ENCODE measurements at regions not wholly inside any gene's neighbourhood (a gene's known extent, or its start where the extent isn't known, plus 50 kb on each side); places are given as distances from the start of the nearest gene placed in this dataset.

DNA sequence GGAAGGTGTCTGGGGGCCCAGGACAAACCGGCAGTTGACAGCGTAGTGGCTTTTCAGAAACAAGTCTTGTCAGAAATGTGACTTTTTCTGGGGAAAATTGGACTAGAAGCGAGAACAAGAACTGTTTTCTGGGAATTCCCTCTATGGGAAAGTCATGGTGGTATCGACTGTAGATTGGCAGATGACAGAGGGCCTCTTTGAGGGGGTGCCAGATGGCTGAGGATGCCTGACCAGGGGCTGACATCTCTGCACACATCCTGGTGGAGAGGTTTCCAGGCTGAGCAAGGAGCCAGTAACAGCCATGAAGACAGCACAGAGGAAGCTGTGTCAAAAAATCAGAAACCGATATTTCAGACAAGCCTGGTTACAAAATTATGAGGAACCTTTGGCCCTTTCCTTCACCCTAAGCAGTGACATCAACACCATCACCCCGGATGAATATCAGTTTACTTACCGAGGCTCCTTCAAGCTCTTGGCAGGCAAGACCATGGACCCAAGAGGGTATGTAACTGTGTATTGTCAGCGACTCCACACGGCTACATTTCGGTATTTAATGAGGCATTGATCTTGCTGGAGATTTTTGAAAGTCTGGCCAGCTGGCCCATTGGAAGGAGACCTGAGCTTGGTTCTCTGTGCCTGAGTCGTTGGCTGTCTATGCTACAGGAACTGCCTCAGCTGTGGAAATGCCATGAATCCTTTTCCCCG is 1525.3 kb upstream of the TMEM132C start:
- H3K36me3 Mint-ChIP-seq (ENCODE audit: unreplicated experiment): no peaks in the 10 kb centered on the region
- H3K9me3 Mint-ChIP-seq (ENCODE audit: unreplicated experiment): peaks cover 14% of the 10 kb centered on the region
- no peak overlapping the region for H3K4me3 Mint-ChIP-seq (ENCODE audit: unreplicated experiment)
- no peak overlapping the region for H3K27ac Mint-ChIP-seq (ENCODE audit: unreplicated experiment)
- TF ChIP-seq, protein P1, sequence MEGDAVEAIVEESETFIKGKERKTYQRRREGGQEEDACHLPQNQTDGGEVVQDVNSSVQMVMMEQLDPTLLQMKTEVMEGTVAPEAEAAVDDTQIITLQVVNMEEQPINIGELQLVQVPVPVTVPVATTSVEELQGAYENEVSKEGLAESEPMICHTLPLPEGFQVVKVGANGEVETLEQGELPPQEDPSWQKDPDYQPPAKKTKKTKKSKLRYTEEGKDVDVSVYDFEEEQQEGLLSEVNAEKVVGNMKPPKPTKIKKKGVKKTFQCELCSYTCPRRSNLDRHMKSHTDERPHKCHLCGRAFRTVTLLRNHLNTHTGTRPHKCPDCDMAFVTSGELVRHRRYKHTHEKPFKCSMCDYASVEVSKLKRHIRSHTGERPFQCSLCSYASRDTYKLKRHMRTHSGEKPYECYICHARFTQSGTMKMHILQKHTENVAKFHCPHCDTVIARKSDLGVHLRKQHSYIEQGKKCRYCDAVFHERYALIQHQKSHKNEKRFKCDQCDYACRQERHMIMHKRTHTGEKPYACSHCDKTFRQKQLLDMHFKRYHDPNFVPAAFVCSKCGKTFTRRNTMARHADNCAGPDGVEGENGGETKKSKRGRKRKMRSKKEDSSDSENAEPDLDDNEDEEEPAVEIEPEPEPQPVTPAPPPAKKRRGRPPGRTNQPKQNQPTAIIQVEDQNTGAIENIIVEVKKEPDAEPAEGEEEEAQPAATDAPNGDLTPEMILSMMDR (IDR thresholded peaks at IDR 0.05): no peak
- DNase-seq (ENCODE audit: extremely low spot score, unreplicated experiment): no peak
- no peaks in the 10 kb centered on the region for H3K4me1 Mint-ChIP-seq (ENCODE audit: unreplicated experiment)
- no peaks in the 10 kb centered on the region for H3K27me3 Mint-ChIP-seq (ENCODE audit: unreplicated experiment)

DNA sequence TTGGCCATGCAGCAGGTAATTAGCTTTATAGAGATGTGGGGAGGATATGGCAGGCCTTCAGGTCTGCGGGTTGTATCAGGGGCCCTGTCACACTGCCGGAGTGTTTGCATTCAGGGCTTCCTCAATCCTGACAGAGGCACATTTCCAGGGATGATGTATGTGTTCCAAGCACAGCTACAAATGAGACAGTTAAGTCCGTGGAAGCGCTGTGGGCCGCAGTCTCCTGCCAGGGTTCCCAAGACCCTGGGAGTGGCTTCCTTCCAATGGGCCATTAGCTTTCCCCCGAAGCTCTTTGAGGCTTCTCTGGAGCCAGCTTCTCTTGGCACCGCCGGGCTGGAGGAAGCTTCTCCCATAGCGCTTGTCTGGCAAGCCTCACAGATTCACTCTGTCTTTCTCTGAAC is 1524.7 kb upstream of the TMEM132C start:
- TF ChIP-seq, protein P1 (IDR thresholded peaks at IDR 0.05): no peak
- Mint-ChIP-seq H3K4me1 (ENCODE audit: unreplicated experiment) (no peaks in the 10 kb centered on the region), H3K9me3 (ENCODE audit: unreplicated experiment) (peaks cover 14% of the 10 kb centered on the region), H3K27ac (ENCODE audit: unreplicated experiment) (no peak overlapping the region), H3K36me3 (ENCODE audit: unreplicated experiment) (no peaks in the 10 kb centered on the region), H3K27me3 (ENCODE audit: unreplicated experiment) (no peaks in the 10 kb centered on the region), H3K4me3 (ENCODE audit: unreplicated experiment) (no peak overlapping the region)
- DNase-seq (ENCODE audit: extremely low spot score, unreplicated experiment): no peak

DNA sequence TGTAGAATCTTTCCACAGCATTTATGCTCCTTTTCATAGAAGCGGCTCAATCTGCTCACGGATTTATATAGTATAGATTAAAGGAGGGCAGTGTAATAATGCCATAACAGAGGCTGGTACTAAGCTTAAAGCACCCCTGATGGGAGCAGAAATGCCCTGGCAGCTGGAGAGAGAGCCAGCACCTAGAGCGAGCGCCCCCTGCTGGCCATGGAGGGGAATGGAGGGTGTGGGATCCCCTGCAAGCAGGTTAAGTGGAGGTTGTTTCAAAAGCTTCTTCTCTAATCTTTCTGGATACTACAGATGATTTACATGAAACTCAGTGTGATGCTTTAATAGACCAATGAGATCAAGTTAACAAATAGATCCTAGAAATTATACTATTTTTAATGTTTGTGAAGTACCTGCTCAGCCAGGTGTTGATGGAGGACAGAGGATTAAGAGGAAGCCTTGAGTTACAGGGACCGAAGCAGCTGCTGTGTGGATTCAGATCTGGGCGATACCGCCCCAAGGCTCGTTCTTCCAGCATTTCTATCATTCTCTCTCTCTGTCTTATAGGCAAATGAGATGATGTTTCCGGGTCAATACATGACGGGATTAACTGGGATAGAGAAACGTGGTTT is 1519.3 kb upstream of the TMEM132C start:
- H3K9me3 Mint-ChIP-seq (ENCODE audit: unreplicated experiment): peaks cover 28% of the 10 kb centered on the region
- H3K36me3 Mint-ChIP-seq (ENCODE audit: unreplicated experiment): no peaks in the 10 kb centered on the region
- H3K27ac Mint-ChIP-seq (ENCODE audit: unreplicated experiment): no peak overlapping the region
- TF ChIP-seq, protein P1 (IDR thresholded peaks at IDR 0.05): peak; percentile 53
- no peak for DNase-seq (ENCODE audit: extremely low spot score, unreplicated experiment)
- no peak overlapping the region for H3K4me3 Mint-ChIP-seq (ENCODE audit: unreplicated experiment)
- H3K27me3 Mint-ChIP-seq (ENCODE audit: unreplicated experiment): no peaks in the 10 kb centered on the region
- no peaks in the 10 kb centered on the region for H3K4me1 Mint-ChIP-seq (ENCODE audit: unreplicated experiment)

DNA sequence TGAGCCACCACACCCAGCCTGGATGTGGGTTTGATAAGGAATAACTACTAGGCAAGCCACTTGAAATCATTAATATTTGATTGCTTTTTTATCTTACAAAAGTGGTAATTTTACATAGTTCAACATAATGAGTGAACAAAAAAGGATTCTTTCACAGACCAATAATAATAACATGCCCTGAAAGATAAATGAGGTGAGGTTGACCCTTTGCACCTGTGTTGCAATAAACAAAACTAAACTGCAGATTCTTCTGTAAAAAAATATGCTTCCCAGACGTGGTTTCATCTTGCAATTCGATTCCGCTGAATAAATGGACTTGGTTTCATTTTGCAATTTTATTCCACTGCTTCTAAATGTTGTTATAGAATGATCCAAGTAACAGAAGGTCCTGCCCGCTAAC is 1514.9 kb upstream of the TMEM132C start:
- Mint-ChIP-seq H3K27ac (ENCODE audit: unreplicated experiment) (no peak overlapping the region), H3K27me3 (ENCODE audit: unreplicated experiment) (no peaks in the 10 kb centered on the region), H3K4me1 (ENCODE audit: unreplicated experiment) (no peaks in the 10 kb centered on the region), H3K36me3 (ENCODE audit: unreplicated experiment) (no peaks in the 10 kb centered on the region), H3K9me3 (ENCODE audit: unreplicated experiment) (peaks cover 29% of the 10 kb centered on the region), H3K4me3 (ENCODE audit: unreplicated experiment) (no peak overlapping the region)
- TF ChIP-seq, protein P1 (IDR thresholded peaks at IDR 0.05): no peak
- no peak for DNase-seq (ENCODE audit: extremely low spot score, unreplicated experiment)

DNA sequence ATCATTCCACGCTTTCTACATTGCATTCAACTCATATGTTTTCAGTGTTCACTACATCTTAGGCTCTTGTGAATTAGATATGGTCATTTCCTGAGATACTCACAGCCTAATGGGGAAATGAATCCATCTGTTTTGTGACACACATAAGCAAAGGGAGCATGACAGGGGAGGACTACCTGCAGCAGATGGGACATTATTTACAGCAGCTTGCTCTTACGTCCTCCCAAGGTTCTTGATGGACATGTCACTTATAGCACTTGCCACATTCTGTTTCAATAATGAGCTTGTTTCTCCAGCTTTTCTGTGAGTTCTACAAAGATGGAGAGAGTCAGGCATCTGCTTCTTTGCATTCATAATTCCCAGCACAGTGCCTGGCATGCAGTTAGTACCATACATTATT is 1509.6 kb upstream of the TMEM132C start:
- peaks cover 44% of the 10 kb centered on the region for H3K9me3 Mint-ChIP-seq (ENCODE audit: unreplicated experiment)
- H3K27ac Mint-ChIP-seq (ENCODE audit: unreplicated experiment): no peak overlapping the region
- H3K4me1 Mint-ChIP-seq (ENCODE audit: unreplicated experiment): no peaks in the 10 kb centered on the region
- no peak overlapping the region for H3K4me3 Mint-ChIP-seq (ENCODE audit: unreplicated experiment)
- H3K27me3 Mint-ChIP-seq (ENCODE audit: unreplicated experiment): no peaks in the 10 kb centered on the region
- H3K36me3 Mint-ChIP-seq (ENCODE audit: unreplicated experiment): no peaks in the 10 kb centered on the region
- no peak for DNase-seq (ENCODE audit: extremely low spot score, unreplicated experiment)
- TF ChIP-seq, protein P1 (IDR thresholded peaks at IDR 0.05): no peak

Measured in osteocyte (in vitro differentiated cells).